ENCODE measurements at regions not wholly inside any gene's neighbourhood (a gene's known extent, or its start where the extent isn't known, plus 50 kb on each side); places are given as distances from the start of the nearest gene placed in this dataset.
A peak's percentile ranks its signal among the peaks of the same experiment; 100 is the strongest.
"Not testable (repeated sequence)": the region's sequence is repeated elsewhere in the genome, so short reads cannot be mapped to it uniquely, and the experiment has no call there.

- no peak for DNase-seq (ENCODE audit: low read depth in 2 of 2)
These were observed 135.0 kb downstream of the RALA start for GRCh38 chr7:39758234-39758970.

DNA sequence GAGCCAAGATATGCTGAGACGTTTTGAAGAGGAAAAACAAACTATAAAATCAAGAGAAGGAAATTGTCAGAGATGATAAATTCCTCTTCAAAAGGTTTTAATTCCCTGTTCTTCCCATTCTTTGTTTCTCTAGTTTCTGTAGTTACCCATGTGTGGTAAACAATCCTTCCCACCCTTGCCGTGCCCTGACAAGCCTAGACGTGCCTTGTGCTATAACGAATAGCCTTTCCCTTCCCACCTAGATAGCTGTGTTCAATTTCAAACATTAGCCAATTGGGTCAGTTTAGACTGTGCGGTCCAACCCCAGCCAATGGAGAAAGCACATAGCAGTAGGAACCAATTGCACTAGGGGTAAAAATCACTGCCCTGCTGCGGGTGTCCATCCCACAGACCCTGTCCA, 138.1 kb downstream of the RALA start:
- DNase-seq (ENCODE audit: low read depth in 2 of 2): no peak

- not testable (repeated sequence) for DNase-seq (ENCODE audit: low read depth in 2 of 2)
These were observed 139.1 kb downstream of the RALA start for GRCh38 chr7:39762466-39762865.

DNA sequence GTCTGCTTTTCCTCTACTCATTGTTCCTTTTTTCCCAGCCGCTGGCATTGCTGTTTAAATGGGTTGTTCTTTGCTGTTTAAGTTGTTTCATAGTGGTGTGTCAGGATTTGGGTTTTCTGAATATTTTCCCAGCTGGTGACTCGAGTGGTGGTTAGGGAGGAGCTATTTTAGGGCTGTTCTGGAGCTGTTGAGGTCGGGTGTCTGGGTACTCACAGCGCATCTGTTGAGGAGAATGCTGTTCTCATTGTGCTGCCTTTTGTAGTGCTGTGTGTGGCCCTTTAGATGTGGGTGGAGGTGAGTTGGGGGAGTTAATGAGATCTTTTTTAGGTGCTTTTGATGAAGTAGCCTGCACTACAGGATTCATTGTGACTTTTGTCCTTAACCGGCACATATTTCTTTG, 139.5 kb downstream of the RALA start:
- DNase-seq (ENCODE audit: low read depth in 2 of 2): not testable (repeated sequence)

DNA sequence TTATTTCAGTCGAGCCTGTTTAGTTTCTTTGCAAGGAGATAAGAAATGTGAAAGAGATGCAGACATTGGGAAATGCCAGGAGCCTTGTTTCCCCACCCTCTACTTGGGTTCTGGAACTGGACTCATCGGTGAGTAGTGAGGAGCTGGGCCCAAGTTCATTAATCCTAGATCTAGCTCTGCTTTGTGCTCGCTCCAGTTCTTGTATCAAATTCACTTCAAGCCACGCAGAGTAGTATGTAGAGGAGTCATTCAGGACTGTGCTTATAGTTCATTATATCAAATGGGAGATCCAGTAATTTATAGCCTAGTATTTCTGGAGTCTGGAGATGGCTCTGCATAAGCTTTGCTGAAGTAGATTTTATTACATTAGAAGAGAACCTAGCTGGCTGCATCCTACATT, 142.5 kb downstream of the RALA start:
- not testable (repeated sequence) for DNase-seq (ENCODE audit: low read depth in 2 of 2)

- DNase-seq (ENCODE audit: low read depth in 2 of 2): not testable (repeated sequence)
These were observed 145.1 kb downstream of the RALA start for GRCh38 chr7:39768439-39768838.

GRCh38 chr7:39774341-39774851, 151.0 kb downstream of the RALA start:
- not testable (repeated sequence) for DNase-seq (ENCODE audit: low read depth in 2 of 2)

DNA sequence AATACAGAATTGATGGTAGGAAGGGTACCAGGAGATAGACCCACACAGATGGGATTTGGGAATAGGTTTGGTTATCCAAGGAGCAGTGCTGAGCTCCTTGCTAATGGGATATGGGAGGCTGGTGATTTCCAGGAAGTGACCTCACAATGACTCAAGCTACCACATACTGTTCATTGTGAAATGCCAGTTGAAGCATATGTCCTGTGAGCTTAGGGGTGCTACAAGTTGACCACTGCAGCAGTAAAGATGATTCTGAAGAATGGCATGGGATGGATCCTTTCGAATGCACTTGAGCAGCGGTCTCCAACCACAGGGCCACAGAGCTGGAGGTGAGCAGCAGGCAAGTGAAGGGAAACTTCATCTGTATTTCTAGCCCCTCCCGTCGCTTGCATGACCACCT, 158.2 kb downstream of the RALA start:
- not testable (repeated sequence) for DNase-seq (ENCODE audit: low read depth in 2 of 2)

DNA sequence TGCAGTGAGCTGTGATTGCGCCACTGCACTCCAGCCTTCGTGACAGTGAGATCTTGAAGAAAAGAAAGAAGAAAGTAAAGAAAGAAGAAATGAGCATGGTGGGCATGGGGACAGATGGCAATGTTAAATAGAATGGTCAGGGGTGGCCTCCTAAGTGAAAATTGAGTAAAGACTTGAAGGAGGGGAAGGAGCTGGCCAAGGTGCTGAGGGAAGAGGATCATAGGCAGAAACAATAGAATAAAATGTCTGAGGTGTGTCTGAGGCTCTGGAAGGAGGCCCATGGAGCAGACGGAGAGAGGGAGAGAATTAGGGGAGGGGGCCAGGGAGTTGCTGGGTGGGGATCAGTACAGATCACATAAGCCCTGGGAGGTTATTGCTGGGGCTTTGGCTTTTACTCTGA, 163.1 kb downstream of the RALA start:
- not testable (repeated sequence) for DNase-seq (ENCODE audit: low read depth in 2 of 2)

DNA sequence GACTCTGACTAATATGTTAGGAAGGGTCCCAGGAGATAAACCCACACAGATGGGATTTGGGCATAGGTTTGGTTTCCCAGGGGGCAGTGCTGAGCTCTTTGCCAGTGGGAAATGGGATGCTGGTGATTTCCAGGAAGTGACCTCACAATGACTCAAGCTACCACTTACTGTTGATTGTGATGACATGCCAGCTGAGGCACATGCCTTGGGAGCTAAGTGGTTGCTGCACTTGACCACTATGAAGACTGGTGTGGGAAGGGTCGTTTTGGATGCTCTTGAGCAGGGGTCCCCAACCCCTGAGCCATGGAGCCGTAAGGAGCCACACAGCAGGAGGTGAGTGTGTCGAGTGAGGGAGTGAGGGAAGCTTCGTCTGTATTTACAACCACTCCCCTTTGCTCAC, 159.0 kb upstream of the CDK13 start:
- DNase-seq (ENCODE audit: low read depth in 2 of 2): not testable (repeated sequence)

GRCh38 chr7:39791911-39792310, 158.1 kb upstream of the CDK13 start:
- DNase-seq (ENCODE audit: low read depth in 2 of 2): not testable (repeated sequence)

DNA sequence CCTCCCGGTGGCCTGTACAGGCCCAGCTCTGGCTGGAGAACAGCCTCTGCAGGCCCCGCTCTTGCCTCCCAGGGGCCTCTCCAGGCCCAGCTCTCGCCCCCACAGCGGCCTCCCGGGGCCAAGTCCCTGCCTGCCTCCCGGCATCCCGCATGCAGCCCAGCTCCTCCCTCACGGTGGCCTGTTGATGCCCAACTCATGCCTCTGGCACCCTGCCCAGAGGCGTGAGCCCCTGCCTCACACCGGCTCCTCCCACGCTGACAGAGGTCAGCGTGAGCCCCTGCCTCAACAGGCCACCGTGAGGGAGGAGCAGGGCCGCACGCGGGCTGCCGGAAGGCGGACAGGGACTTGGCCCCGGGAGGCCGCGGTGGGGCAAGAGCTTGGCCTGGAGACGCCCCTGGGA, 157.0 kb upstream of the CDK13 start:
- DNase-seq (ENCODE audit: low read depth in 2 of 2): not testable (repeated sequence)

- not testable (repeated sequence) for DNase-seq (ENCODE audit: low read depth in 2 of 2)
These were observed 156.2 kb upstream of the CDK13 start for GRCh38 chr7:39793851-39794250.

DNA sequence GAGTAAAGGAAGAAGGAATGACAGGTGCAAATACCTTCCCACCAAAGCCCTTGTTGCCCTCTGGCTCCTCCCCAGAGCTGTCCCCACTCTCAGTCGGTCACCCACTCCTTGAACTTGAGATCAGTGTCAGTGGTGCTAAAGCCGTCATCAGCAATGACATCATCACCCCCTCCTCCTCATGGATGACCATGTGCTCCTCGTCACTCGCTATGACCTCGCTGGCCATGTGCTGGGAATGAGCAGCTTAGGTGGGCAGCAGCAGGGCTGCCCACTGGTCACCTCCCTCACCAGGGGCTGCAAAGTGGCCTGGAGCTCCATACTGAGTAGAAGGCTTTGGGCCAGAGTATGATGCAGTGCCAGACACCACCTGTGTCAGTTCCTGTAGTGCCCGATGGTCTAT, 153.1 kb upstream of the CDK13 start:
- not testable (repeated sequence) for DNase-seq (ENCODE audit: low read depth in 2 of 2)

DNA sequence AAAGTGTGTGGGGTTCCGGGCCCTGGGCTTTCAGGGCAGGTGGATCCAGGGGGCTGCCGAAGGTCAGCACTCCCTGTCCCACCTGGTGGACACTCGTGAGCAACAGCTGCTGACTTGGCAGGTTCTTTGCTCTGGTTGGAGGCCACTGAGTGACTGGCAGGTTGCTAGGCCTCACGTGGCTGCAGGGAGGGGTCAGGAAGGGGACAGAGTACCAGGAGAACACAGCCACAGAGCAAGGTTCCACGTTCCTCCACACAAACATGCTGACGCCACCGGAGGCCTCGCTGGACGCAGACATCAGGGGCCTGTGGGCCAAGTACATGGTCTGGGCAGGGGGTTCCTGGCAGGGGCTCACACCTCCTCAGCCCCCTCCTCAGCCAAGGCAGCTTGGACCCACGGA, 152.0 kb upstream of the CDK13 start:
- DNase-seq (ENCODE audit: low read depth in 2 of 2): not testable (repeated sequence)

DNA sequence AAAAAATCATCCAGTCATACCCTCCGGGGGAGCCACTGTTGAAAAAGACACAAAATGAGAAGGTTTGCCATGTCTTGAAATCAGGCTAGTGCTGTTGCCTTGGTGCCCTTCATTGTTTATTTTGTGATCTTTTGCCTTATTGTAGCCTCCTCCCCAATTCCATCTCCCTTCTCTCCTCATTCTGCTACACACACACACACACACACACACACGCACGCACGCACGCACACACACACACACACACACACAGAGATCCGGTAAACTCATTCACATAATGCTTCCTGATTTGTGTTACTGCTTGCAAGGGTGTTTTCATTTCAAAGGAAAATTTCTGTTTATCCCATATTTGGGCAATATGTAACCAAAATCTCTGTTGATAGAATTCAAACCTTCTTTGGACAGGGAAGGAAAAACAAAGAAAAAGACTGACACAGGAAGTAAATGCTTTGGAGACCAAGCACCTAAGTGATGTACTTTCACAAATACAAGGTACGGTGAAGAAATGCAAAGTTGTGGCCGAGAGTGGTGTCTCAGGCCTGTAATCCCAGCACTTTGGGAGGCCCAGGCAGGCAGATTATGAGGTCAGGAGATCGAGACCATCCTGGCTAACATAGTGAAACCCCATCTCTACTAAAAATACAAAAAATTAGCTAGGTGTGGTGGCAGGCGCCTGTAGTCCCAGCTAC, 141.1 kb upstream of the CDK13 start:
- DNase-seq (ENCODE audit: low read depth in 2 of 2): no peak

DNA sequence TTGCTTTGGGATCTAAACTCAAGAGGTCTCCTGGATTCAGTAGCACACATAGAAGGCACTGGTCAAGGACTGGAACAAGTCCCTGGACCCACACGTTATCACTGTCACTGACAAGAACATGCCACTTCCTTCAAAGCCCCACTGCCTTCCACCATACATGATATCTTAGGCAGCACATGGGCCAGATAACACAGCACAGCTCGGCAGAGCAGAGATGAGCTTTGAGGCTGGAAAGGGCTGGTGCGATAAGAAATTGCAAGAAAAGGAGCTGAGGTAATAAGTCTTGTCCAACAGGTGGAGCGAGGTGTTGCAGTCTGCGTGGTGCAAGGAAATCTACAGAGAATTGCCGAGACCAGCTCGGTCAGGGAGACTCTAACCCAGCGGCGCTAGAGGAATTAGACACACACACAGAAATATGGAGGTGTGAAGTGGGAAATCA, 139.8 kb upstream of the CDK13 start:
- no peak for DNase-seq (ENCODE audit: low read depth in 2 of 2)

- no peak for DNase-seq (ENCODE audit: low read depth in 2 of 2)
These were observed 139.3 kb upstream of the CDK13 start for GRCh38 chr7:39810710-39811109.

DNA sequence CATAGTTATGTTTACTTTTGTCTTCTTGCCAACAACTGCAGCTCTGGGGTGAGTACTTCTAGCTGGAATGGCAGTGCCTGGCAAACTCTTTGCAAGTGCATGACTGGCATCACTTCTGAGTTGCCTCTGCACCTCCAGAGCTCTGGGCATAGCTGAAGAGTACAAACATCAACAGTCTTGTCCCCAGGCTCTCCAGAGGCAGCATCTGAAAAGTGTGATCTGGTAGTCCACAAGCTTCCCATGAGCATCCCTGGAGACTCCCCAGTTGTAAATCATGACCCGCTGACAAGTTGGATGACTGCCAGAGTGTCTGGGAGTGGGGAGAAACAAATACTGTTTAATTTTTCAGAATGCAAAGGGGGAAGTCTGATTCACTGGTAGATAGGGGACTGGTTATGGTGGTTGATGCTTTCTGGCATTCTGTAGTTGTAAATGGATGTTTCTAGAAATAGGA, 138.9 kb upstream of the CDK13 start:
- DNase-seq (ENCODE audit: low read depth in 2 of 2): peak; percentile 54 to 56

GRCh38 chr7:39816462-39817060, 133.5 kb upstream of the CDK13 start:
- DNase-seq (ENCODE audit: low read depth in 2 of 2): no peak

DNA sequence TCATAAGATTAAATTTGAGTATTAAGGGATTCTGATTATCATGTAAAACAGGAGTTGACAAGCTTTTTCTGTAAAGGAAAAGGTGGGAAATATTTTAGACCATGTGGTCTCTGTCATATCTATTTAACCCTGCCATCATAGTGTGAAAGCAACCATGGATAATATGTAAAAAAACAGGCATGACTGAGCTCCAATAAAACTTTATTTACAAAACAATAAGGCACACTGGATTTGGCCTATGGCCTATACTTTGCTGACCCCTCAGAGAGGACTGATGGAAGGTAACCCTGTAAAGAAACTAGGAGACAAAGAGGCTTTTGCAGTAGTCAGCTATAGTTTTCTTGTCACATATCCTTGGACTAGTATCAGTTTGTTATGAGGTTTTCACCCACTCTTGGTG, 130.5 kb upstream of the CDK13 start:
- DNase-seq (ENCODE audit: low read depth in 2 of 2): no peak

- no peak for DNase-seq (ENCODE audit: low read depth in 2 of 2)
These were observed 125.4 kb upstream of the CDK13 start for GRCh38 chr7:39824456-39825200.
